Panc1 (cell line): ENCODE measurements at regions not wholly inside any gene's neighbourhood (a gene's known extent, or its start where the extent isn't known, plus 50 kb on each side); places are given as distances from the start of the nearest gene placed in this dataset.

Experiments used
- POLR2AphosphoS5 ChIP-seq: IDR thresholded peaks from 2 replicates; pipeline ENCODE4 v1.6.1; 2012; ENCODE audit warnings: mild to moderate bottlenecking, low read depth, low read length, moderate library complexity
- TCF7L2 ChIP-seq: IDR thresholded peaks from 2 replicates; pipeline ENCODE4 v1.6.1; 2011; ENCODE audit warnings: mild to moderate bottlenecking, low read depth, low read length, inconsistent platforms
- TF ChIP-seq, protein P1 (sequence below): fragments of 450-650 bp; IDR thresholded peaks from 2 replicates; pipeline ENCODE4 v1.5.1; 2017; ENCODE audit warnings: mild to moderate bottlenecking

GRCh38 chr4:125620066-125620860, 305.5 kb downstream of the FAT4 start:
- no peak for TF ChIP-seq TCF7L2
- TF ChIP-seq, protein P1, sequence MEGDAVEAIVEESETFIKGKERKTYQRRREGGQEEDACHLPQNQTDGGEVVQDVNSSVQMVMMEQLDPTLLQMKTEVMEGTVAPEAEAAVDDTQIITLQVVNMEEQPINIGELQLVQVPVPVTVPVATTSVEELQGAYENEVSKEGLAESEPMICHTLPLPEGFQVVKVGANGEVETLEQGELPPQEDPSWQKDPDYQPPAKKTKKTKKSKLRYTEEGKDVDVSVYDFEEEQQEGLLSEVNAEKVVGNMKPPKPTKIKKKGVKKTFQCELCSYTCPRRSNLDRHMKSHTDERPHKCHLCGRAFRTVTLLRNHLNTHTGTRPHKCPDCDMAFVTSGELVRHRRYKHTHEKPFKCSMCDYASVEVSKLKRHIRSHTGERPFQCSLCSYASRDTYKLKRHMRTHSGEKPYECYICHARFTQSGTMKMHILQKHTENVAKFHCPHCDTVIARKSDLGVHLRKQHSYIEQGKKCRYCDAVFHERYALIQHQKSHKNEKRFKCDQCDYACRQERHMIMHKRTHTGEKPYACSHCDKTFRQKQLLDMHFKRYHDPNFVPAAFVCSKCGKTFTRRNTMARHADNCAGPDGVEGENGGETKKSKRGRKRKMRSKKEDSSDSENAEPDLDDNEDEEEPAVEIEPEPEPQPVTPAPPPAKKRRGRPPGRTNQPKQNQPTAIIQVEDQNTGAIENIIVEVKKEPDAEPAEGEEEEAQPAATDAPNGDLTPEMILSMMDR: no peak
- TF ChIP-seq POLR2AphosphoS5: no peak
